ENCODE measurements at regions not wholly inside any gene's neighbourhood (a gene's known extent, or its start where the extent isn't known, plus 50 kb on each side); places are given as distances from the start of the nearest gene placed in this dataset.

DNA sequence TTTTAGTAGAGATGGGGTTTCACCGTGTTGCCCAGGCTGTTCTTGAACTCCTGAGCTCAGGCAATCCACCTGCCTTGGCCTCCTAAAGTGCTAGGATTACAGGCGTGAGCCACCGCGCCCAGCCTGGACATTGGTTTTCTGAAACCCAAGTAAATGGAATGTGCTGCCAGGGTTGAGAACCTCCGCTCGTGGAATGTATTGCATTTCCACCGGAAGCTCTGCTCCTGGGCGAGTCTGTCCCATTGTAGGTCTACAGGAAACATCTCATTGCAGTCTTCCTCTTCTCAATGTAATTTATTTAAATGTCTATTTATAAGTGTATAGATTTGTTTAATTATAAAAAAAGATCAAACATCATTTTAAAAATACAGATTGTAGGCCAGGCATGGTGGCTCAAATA, 57.4 kb upstream of the HAPSTR1 start (continued):
- TF ChIP-seq CHD2 (IDR thresholded peaks at IDR 0.05; ENCODE audit: low read length, partially characterized antibody) (no peak), GABPA (IDR thresholded peaks at IDR 0.05; ENCODE audit: low read depth) (no peak), POLR2AphosphoS5 (IDR thresholded peaks at IDR 0.05; ENCODE audit: low read depth, low read length) (no peak), MAX (IDR thresholded peaks at IDR 0.05; ENCODE audit: low read depth) (no peak)

- Histone ChIP-seq H3K79me2 (ENCODE audit: insufficient read depth) (no peaks in the 10 kb centered on the region), H3K27ac (ENCODE audit: low read depth in 2 of 2, low read length in 1 of 2) (no peak overlapping the region), H2AFZ (ENCODE audit: low read depth) (no peak overlapping the region), H3K9me3 (no peaks in the 10 kb centered on the region), H3K9ac (no peak overlapping the region), H3K27me3 (ENCODE audit: insufficient read depth) (no peaks in the 10 kb centered on the region), H3K9me2 (no peaks in the 10 kb centered on the region), H3K4me1 (ENCODE audit: control insufficient read depth in 1 of 2, insufficient read depth in 2 of 2, low read depth in 1 of 2, low read length in 1 of 2) (no peaks in the 10 kb centered on the region), H3K4me3 (ENCODE audit: low read depth in 2 of 2, low read length in 1 of 2) (no peak overlapping the region), H4K20me1 (ENCODE audit: insufficient read depth) (no peaks in the 10 kb centered on the region), H3K4me2 (no peak overlapping the region), H3K36me3 (replicated peaks in 1 of 2; ENCODE audit: control insufficient read depth in 1 of 2, insufficient read depth in 2 of 2, low read length in 1 of 2) (no peaks in the 10 kb centered on the region), H3F3A (replicated peaks; ENCODE audit: insufficient read depth) (no peaks in the 10 kb centered on the region)
- WGBS (ENCODE audit: low lambda C conversion rate): 84% methylated on average over 5 of the region's 5 CpGs
- DNase-seq: no peak
- TF ChIP-seq POLR2AphosphoS5 (IDR thresholded peaks at IDR 0.05; ENCODE audit: low read depth, low read length) (no peak), TAF1 (IDR thresholded peaks at IDR 0.05; ENCODE audit: borderline replicate concordance, low read depth, low read length) (no peak), MAX (IDR thresholded peaks at IDR 0.05; ENCODE audit: low read depth) (no peak), ELF1 (IDR thresholded peaks at IDR 0.05) (no peak), MEF2A (IDR thresholded peaks at IDR 0.05; ENCODE audit: borderline replicate concordance, low read depth) (no peak), NFIC (IDR thresholded peaks at IDR 0.05; ENCODE audit: borderline replicate concordance) (no peak), RAD21 (IDR thresholded peaks at IDR 0.05; ENCODE audit: low read length) (no peak), FOXM1 (IDR thresholded peaks at IDR 0.05; ENCODE audit: low read depth) (no peak), FOXJ3 (CRISPR knock-in tag; IDR thresholded peaks at IDR 0.05) (no peak), YY1 (IDR thresholded peaks at IDR 0.05; ENCODE audit: low read depth) (no peak), TEAD4 (IDR thresholded peaks at IDR 0.05; ENCODE audit: borderline replicate concordance, insufficient read depth) (no peak)
- TF ChIP-seq, protein P1, sequence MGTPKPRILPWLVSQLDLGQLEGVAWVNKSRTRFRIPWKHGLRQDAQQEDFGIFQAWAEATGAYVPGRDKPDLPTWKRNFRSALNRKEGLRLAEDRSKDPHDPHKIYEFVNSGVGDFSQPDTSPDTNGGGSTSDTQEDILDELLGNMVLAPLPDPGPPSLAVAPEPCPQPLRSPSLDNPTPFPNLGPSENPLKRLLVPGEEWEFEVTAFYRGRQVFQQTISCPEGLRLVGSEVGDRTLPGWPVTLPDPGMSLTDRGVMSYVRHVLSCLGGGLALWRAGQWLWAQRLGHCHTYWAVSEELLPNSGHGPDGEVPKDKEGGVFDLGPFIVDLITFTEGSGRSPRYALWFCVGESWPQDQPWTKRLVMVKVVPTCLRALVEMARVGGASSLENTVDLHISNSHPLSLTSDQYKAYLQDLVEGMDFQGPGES (IDR thresholded peaks at IDR 0.05; ENCODE audit: low read depth, low read length): no peak
- POLR2A ChIA-PET: no interaction called here
- CTCF ChIA-PET: interaction anchor here (1.2 kb wide), 1 partner anchor 23 kb away, joined by 5 read pairs; no protein-coding TSS in a partner anchor
Measured at GRCh38 chr16:9035996-9036395, 55.4 kb upstream of the HAPSTR1 start.

- no peak overlapping the region for H3K27ac ChIP-seq (ENCODE audit: low read depth in 2 of 2, low read length in 1 of 2)
- H3K9me2 ChIP-seq: no peaks in the 10 kb centered on the region
- no peak for DNase-seq
- H3K4me3 ChIP-seq (ENCODE audit: low read depth in 2 of 2, low read length in 1 of 2): no peak overlapping the region
- H3K4me2 ChIP-seq: no peak overlapping the region
- 91% methylated on average over 4 of the region's 4 CpGs for WGBS (ENCODE audit: low lambda C conversion rate)
- TF ChIP-seq ZBTB33 (IDR thresholded peaks at IDR 0.05; ENCODE audit: borderline replicate concordance, low read depth) (no peak), REST (IDR thresholded peaks at IDR 0.05; ENCODE audit: low read depth, low read length) (peak; percentile 93), RCOR1 (IDR thresholded peaks at IDR 0.05; ENCODE audit: low read length) (no peak), CHD2 (IDR thresholded peaks at IDR 0.05; ENCODE audit: low read length, partially characterized antibody) (no peak)
- no peaks in the 10 kb centered on the region for H4K20me1 ChIP-seq (ENCODE audit: insufficient read depth)
- H3K9ac ChIP-seq: no peak overlapping the region
- H3F3A ChIP-seq (replicated peaks; ENCODE audit: insufficient read depth): peaks cover 4% of the 10 kb centered on the region
- no peaks in the 10 kb centered on the region for H3K9me3 ChIP-seq
- CTCF ChIA-PET: interaction anchor here (1.7 to 1.8 kb wide), 2 partner anchors 8 to 30 kb away, joined by 5 to 6 read pairs; no protein-coding TSS in a partner anchor
- no peak overlapping the region for H2AFZ ChIP-seq (ENCODE audit: low read depth)
- H3K36me3 ChIP-seq (replicated peaks in 1 of 2; ENCODE audit: control insufficient read depth in 1 of 2, insufficient read depth in 2 of 2, low read length in 1 of 2): no peaks in the 10 kb centered on the region
- POLR2A ChIA-PET: no interaction called here
- H3K4me1 ChIP-seq (ENCODE audit: control insufficient read depth in 1 of 2, insufficient read depth in 2 of 2, low read depth in 1 of 2, low read length in 1 of 2): no peaks in the 10 kb centered on the region
- no peaks in the 10 kb centered on the region for H3K79me2 ChIP-seq (ENCODE audit: insufficient read depth)
- no peaks in the 10 kb centered on the region for H3K27me3 ChIP-seq (ENCODE audit: insufficient read depth)
Measured at GRCh38 chr16:9039210-9039609, 52.2 kb upstream of the HAPSTR1 start.
